IMR-90 (cell line): ENCODE measurements at regions not wholly inside any gene's neighbourhood (a gene's known extent, or its start where the extent isn't known, plus 50 kb on each side); places are given as distances from the start of the nearest gene placed in this dataset.

Experiments used
- ATAC-seq: fragments of 200-7000 bp; cut with Tn5 transposase; 2 replicates; pipeline ENCODE4 v1.9.1; 2020; ENCODE audit warnings: low read depth, mild to moderate bottlenecking, moderate library complexity
- BruUV-seq: library from RNA; stranded (reverse); fragments of 400-500 nt; replicated peaks from 2 replicates; lab custom pipeline; 2021; lab: Mats Ljungman, UMichigan
- CTCF ChIA-PET: fragments of 300-600 bp; formaldehyde crosslinking; extraction: SDS; loops from one replicate; lab custom pipeline; 2021; ENCODE audit warnings: antibody characterized with exemption; lab: Yijun Ruan, JAX
- POLR2A ChIA-PET: fragments of 300-600 bp; sonication (Branson Sonifier 250); formaldehyde crosslinking; loops from one replicate; lab custom pipeline; 2022; ENCODE audit warnings: antibody characterized with exemption; ENCODE audit not compliant: unreplicated experiment; lab: Charles Lee
- DNase-seq: peaks from one replicate; pipeline ENCODE4 v3.0.0; 2013
- H2AFZ ChIP-seq: replicated peaks from 2 replicates; pipeline ENCODE3; 2013; ENCODE audit warnings: low read length, mild to moderate bottlenecking; ENCODE audit not compliant: poor library complexity
- H2AK5ac ChIP-seq: 2 replicates; pipeline ENCODE4 v1.6.1; 2013; ENCODE audit warnings: low read depth, low read length, inconsistent platforms
- H2AK9ac ChIP-seq: replicated peaks from 2 replicates; pipeline ENCODE3; 2013; ENCODE audit warnings: mild to moderate bottlenecking, low read depth, low read length, moderate library complexity; ENCODE audit not compliant: poor library complexity
- H2BK120ac ChIP-seq: 2 replicates; pipeline ENCODE4 v1.6.1; 2013; ENCODE audit warnings: low read depth, low read length, inconsistent platforms
- H2BK15ac ChIP-seq: 3 replicates; pipeline ENCODE4 v1.6.1; 2013; ENCODE audit warnings: low read depth, low read length, inconsistent platforms
- H2BK20ac ChIP-seq: 2 replicates; pipeline ENCODE4 v1.6.1; 2013; ENCODE audit warnings: low read depth, mild to moderate bottlenecking, inconsistent platforms, low read length, moderate library complexity
- H2BK5ac ChIP-seq: 2 replicates; pipeline ENCODE4 v1.6.1; 2013; ENCODE audit warnings: mild to moderate bottlenecking, low read depth, low read length, inconsistent platforms; ENCODE audit not compliant: poor library complexity, severe bottlenecking
- H3K14ac ChIP-seq: replicated peaks from 2 replicates; pipeline ENCODE4 v1.6.1; 2013; ENCODE audit warnings: low read depth, low read length, inconsistent platforms
- H3K18ac ChIP-seq: 2 replicates; pipeline ENCODE4 v1.6.1; 2013; ENCODE audit warnings: low read depth, low read length, control low read depth
- H3K23ac ChIP-seq: 2 replicates; pipeline ENCODE4 v1.6.1; 2013; ENCODE audit warnings: low read depth, low read length, inconsistent platforms
- H3K27ac ChIP-seq: 2 replicates; pipeline ENCODE4 v1.5.1; 2013; ENCODE audit warnings: mild to moderate bottlenecking, control low read depth, low read length; ENCODE audit not compliant: insufficient read depth
- H3K27me3 ChIP-seq: 2 replicates; pipeline ENCODE4 v1.6.1; 2013; ENCODE audit warnings: low read length; ENCODE audit not compliant: control insufficient read depth, insufficient read depth
- H3K36me3 ChIP-seq: 2 replicates; pipeline ENCODE4 v1.6.1; 2013; ENCODE audit warnings: low read length, mixed read lengths; ENCODE audit not compliant: control insufficient read depth, insufficient read depth
- H3K4ac ChIP-seq: 2 replicates; pipeline ENCODE4 v1.6.1; 2013; ENCODE audit warnings: low read depth, low read length, inconsistent platforms
- H3K4me1 ChIP-seq: 2 replicates; pipeline ENCODE4 v1.6.1; 2013; ENCODE audit warnings: low read length, mixed read lengths; ENCODE audit not compliant: control insufficient read depth, insufficient read depth
- H3K4me2 ChIP-seq: 2 replicates; pipeline ENCODE4 v1.6.1; 2013; ENCODE audit warnings: low read depth, mild to moderate bottlenecking, control low read depth, low read length, moderate library complexity
- H3K4me3 ChIP-seq: 2 replicates; pipeline ENCODE4 v1.5.1; 2013; ENCODE audit warnings: low read depth, mild to moderate bottlenecking, control low read depth, low read length, moderate library complexity; ENCODE audit not compliant: insufficient read depth
- H3K56ac ChIP-seq: 2 replicates; pipeline ENCODE4 v1.6.1; 2013; ENCODE audit warnings: low read length, inconsistent platforms; ENCODE audit not compliant: insufficient read depth; ENCODE audit errors: extremely low read depth
- H3K79me1 ChIP-seq, 2 experiments: 2 replicates each; pipeline ENCODE4 v1.6.1; 2013; ENCODE audit warnings: low read length in 2 of 2, inconsistent platforms in 1 of 2, low read depth in 1 of 2
- H3K9ac ChIP-seq: 2 replicates; pipeline ENCODE4 v1.6.1; 2013; ENCODE audit warnings: low read depth, low read length, control low read depth
- H3K9me1 ChIP-seq: 2 replicates; pipeline ENCODE4 v1.6.1; 2013; ENCODE audit warnings: low read length, inconsistent platforms; ENCODE audit not compliant: insufficient read depth
- H3K9me3 ChIP-seq: 2 replicates; pipeline ENCODE4 v1.6.1; 2013; ENCODE audit warnings: low read length; ENCODE audit not compliant: control insufficient read depth, insufficient read depth
- H4K20me1 ChIP-seq: 2 replicates; pipeline ENCODE4 v1.6.1; 2013; ENCODE audit warnings: low read length, inconsistent platforms; ENCODE audit not compliant: insufficient read depth
- H4K5ac ChIP-seq: 2 replicates; pipeline ENCODE4 v1.6.1; 2013; ENCODE audit warnings: mild to moderate bottlenecking, low read depth, low read length, control low read depth
- H4K8ac ChIP-seq, 2 experiments: 2 replicates each; pipeline ENCODE4 v1.6.1; 2013; ENCODE audit warnings: low read depth in 2 of 2, low read length in 2 of 2, control low read depth in 1 of 2, inconsistent platforms in 1 of 2
- H4K91ac ChIP-seq: 2 replicates; pipeline ENCODE4 v1.6.1; 2013; ENCODE audit warnings: low read depth, low read length, inconsistent platforms; ENCODE audit not compliant: insufficient read depth
- BHLHE40 ChIP-seq: fragments of 150-350 bp; IDR thresholded peaks from 2 replicates; pipeline ENCODE4 v1.6.1; 2016; ENCODE audit warnings: mild to moderate bottlenecking, low read depth, low read length
- RAD21 ChIP-seq: IDR thresholded peaks from 2 replicates; pipeline ENCODE4 v1.6.1; 2012; ENCODE audit warnings: low read length, improper control_type of control experiment
- SMC3 ChIP-seq: fragments of 150-350 bp; IDR thresholded peaks from 2 replicates; pipeline ENCODE4 v1.6.1; 2016; ENCODE audit warnings: low read depth, mild to moderate bottlenecking, antibody characterized with exemption, low read length, moderate library complexity
- WGBS, 2 experiments: methylation state at CpG; one replicate each; pipeline versions ENCODE4 v1.1.5 to v1.1.7; 2013; ENCODE audit warnings: missing lambda C conversion rate in 2 of 2; ENCODE audit not compliant: insufficient read length in 1 of 2; ENCODE audit errors: extremely low coverage in 2 of 2; 5-methylcytosine and 5-hydroxymethylcytosine counted together
- dilution Hi-C: fragments of 300-500 bp; cut with HindIII; formaldehyde crosslinking; loops from one replicate; pipeline ENCODE4 v1.14.3; 2018; ENCODE audit warnings: low sequenced_read_pairs; ENCODE audit not compliant: unreplicated experiment
- in situ Hi-C: fragments of 300-500 bp; cut with MboI; formaldehyde crosslinking; loops from 3 replicates; pipeline ENCODE4 v1.14.3; 2019; ENCODE audit warnings: low sequenced_read_pairs, inconsistent platforms, mixed read lengths
- intact Hi-C: fragments of 100-400 bp; cut with micrococcal nuclease; formaldehyde crosslinking; loops from 2 replicates; pipeline ENCODE4 v1.10.0; 2022
- TF ChIP-seq, protein P1 (sequence below): conservative IDR thresholded peaks from 2 replicates; pipeline ENCODE4 v1.5.1; 2012; ENCODE audit warnings: mild to moderate bottlenecking, low read depth, low read length, improper control_type of control experiment

DNA sequence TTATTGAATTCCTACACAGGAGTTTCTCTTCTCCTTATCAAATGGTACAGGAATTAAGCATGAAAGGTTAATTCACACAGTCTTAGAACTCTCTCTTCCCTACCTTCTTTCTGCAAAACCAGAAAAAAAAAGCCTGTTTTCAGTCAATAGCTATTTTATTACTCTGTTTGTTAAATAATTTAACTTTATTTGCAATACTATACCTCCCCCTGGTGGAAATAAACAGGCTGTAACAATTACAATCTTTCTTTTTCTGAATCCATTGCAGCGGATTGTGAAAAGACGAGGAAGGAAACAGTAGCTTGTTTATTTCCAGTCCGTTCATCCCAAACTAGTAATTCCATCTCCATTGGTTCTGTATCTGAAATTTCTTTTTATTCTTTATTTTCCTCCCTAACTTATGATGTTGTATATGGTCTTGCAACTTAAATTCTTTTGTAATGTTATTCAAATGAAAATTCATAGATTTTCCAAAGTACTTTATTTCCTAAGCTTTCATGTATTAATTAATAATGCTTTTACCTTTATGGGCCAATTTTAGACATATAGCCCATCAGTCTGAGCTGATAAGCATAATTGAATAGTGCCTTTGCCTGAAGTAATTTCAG lies 165.2 kb downstream of the SH3BP4 start:
- DNase-seq (peak; percentile 48), ATAC-seq (peak; percentile 69)
- Histone ChIP-seq H3K18ac (no peak overlapping the region), H3K36me3 (no peaks in the 10 kb centered on the region), H2AFZ (no peak overlapping the region), H3K4me2 (peak overlapping the region; percentile 36; the same call in 1 of the 2 replicates), H4K8ac (no peak overlapping the region), H3K56ac (no peak overlapping the region), H2BK120ac (no peak overlapping the region), H3K4me1 (no peaks in the 10 kb centered on the region), H3K27me3 (peaks cover 4% of the 10 kb centered on the region), H2BK15ac (no peak overlapping the region), H2AK9ac (no peak overlapping the region), H3K14ac (no peak overlapping the region), H3K9ac (no peak overlapping the region), H3K4ac (no peak overlapping the region), H2AK5ac (no peak overlapping the region), H4K5ac (no peak overlapping the region), H4K91ac (no peak overlapping the region), H3K9me1 (no peaks in the 10 kb centered on the region), H3K79me1 (no peaks in the 10 kb centered on the region), H4K20me1 (no peaks in the 10 kb centered on the region), H3K9me3 (no peaks in the 10 kb centered on the region), H3K23ac (no peak overlapping the region), H3K27ac (no peak overlapping the region), H3K4me3 (no peak overlapping the region), H2BK5ac (no peak overlapping the region), H2BK20ac (no peak overlapping the region)
- in situ Hi-C loops (loop anchor here (10.0 to 25.0 kb wide), 3 partner anchors 855 to 1132 kb away; no protein-coding TSS in a partner anchor), intact Hi-C loops (loop anchor here (1.0 to 5.0 kb wide), 6 partner anchors 440 to 1405 kb away; partner anchors contain the start of gene UGT1A5), dilution Hi-C loops (loop anchor here (25.0 kb wide), 1 partner anchor 555 kb away; no protein-coding TSS in a partner anchor)
- TF ChIP-seq SMC3 (peak; percentile 78), RAD21 (peak; percentile 74), BHLHE40 (no peak)
- TF ChIP-seq, protein P1, sequence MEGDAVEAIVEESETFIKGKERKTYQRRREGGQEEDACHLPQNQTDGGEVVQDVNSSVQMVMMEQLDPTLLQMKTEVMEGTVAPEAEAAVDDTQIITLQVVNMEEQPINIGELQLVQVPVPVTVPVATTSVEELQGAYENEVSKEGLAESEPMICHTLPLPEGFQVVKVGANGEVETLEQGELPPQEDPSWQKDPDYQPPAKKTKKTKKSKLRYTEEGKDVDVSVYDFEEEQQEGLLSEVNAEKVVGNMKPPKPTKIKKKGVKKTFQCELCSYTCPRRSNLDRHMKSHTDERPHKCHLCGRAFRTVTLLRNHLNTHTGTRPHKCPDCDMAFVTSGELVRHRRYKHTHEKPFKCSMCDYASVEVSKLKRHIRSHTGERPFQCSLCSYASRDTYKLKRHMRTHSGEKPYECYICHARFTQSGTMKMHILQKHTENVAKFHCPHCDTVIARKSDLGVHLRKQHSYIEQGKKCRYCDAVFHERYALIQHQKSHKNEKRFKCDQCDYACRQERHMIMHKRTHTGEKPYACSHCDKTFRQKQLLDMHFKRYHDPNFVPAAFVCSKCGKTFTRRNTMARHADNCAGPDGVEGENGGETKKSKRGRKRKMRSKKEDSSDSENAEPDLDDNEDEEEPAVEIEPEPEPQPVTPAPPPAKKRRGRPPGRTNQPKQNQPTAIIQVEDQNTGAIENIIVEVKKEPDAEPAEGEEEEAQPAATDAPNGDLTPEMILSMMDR: peak; percentile 76
- ChIA-PET POLR2A (no interaction called here), CTCF (interaction anchor here (0.6 to 2.4 kb wide), 12 partner anchors 9 to 1141 kb away, joined by 3 to 11 read pairs (median 3); no protein-coding TSS in a partner anchor)
- BruUV-seq: no TSS peak
- WGBS, 2 experiments: no CpG with 5 or more reads among the region's 3 CpGs
